Left hindlimb (tissue), 1 donor: ENCODE measurements at regions not wholly inside any gene's neighbourhood (a gene's known extent, or its start where the extent isn't known, plus 50 kb on each side); places are given as distances from the start of the nearest gene placed in this dataset.
A peak's percentile ranks its signal among the peaks of the same experiment; 100 is the strongest.
"Not testable (repeated sequence)": the region's sequence is repeated elsewhere in the genome, so short reads cannot be mapped to it uniquely, and the experiment has no call there.

Experiments
- DNase-seq: peaks from one replicate; pipeline ENCODE4 v3.0.0-alpha.2; 2018

DNA sequence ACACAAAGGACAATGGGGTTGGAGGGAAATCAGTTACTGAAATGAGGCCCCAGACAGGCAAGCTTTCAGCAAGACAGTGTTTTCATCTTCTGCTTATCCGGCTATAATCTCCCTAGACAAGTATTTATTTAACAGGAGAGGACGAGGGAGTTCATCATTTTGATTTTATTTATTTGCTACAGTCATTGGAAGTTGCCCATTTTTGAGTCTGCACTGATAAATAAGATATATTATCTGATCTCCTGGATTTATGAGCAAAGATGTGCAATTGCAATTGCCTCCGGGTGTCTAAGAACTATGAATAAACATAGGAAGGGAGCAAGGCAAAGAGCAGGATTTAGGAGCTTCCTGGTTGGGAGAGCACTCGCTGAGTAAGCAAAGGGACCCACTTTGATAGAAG lies 263.2 kb upstream of the EDA2R start:
- DNase-seq: no peak

- DNase-seq: no peak
Observed at GRCh38 chrX:66900886-66901285, 262.0 kb upstream of the EDA2R start.

- DNase-seq: no peak
Observed at GRCh38 chrX:66892004-66892403, 253.1 kb upstream of the EDA2R start.

DNA sequence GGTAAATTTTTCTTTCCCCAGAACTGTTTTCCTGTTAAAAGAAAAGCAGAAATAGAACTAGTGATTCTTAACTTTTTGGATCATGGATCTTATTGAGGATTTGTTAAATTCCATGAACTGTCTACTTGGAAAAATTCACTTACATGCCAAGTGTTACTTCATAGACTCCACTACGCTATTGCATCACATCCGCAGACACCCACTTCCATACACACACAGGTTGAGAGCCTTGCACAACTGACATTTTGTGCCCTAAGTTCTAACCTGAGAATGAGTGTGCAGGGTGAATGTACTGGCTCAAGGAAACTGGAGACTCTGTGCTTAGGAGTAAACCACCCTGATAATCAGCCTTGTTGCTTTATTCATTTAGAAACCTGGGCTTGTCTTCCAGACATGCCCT lies 250.5 kb upstream of the EDA2R start:
- no peak for DNase-seq

- no peak for DNase-seq
Observed at GRCh38 chrX:66882101-66882500, 243.2 kb upstream of the EDA2R start.

- DNase-seq: no peak
Observed at GRCh38 chrX:66876776-66877175, 237.9 kb upstream of the EDA2R start.

GRCh38 chrX:66872771-66873170 lies 233.9 kb upstream of the EDA2R start:
- no peak for DNase-seq

DNA sequence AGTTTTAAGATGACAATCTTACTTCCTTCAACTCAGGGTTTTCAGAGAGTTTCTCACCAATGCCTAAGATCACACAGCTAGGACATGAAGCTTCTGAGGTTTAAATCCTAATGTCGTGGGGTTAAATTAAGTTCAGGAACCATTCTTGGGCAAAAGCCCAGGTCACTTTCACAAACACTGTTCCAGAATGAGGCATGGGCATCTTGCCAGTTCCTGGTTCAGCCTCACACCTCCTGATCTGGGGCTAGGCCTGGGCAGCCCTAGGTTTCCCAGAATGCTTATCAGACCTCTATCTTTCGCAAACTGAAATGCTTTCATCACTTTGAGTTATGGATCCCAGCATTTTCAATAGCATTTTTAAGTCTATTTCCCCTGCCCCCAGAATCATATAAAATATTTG lies 224.8 kb upstream of the EDA2R start:
- DNase-seq: no peak

DNA sequence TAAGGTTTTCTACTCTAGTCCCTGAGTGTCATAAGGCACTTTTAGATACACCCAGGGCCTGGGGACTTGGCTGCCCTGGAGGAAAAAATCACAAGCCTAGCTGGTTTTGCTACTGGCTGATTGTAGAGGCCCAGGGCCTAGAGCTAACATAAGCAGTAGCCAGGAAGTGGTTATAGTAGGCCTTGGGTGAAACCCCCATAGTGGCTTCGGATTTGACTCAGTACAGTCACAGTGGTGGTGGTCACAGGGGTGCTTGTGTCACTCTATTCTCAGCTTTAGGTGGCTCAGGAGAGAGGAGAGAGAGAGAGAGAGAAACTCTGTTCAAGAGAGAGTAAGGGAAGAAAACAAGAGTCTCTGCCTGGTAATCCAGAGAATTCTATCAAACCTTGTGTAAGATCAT lies 194.5 kb upstream of the EDA2R start:
- DNase-seq: no peak

- no peak for DNase-seq
Observed at GRCh38 chrX:66815227-66815626, 176.3 kb upstream of the EDA2R start.

DNA sequence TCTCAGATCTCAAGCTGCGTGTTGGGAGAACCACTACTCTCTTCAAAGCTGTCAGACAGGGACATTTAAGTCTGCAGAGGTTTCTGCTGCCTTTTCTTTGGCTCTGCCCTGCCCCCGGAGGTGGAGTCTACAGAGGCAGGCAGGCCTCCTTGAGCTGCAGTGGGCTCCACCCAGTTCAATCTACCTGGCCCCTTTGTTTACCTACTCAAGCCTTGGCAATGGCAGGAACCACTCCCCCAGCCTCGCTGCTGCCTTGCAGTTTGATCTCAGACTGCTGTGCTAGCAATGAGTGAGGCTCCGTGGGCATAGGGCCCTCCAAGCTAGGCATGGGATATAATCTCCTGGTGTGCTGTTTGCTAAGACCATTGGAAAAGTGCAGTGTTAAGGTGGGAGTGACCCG lies 155.6 kb upstream of the EDA2R start:
- not testable (repeated sequence) for DNase-seq

DNA sequence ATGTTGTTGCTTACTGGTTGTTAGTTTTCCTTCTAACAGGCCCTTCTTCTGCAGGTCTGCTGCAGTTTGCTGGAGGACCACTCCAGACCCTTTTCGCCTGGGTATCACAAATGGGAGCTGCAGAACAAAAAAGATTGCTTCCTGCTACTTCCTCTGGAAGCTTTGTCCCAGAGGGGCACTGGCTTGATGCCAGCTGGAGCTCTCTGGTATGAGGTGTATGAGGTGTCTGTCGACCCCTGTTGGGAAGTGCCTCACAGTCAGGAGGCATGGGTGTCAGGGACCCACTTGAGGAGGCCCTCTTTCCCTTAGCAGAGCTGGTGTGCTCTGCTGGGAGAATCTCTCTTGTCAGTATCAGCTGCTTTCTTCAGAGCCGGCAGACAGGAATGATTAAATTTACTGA lies 127.4 kb upstream of the EDA2R start:
- DNase-seq: no peak

- DNase-seq: no peak
Observed at GRCh38 chrX:66760651-66761050, 121.8 kb upstream of the EDA2R start.

GRCh38 chrX:66756717-66757116 lies 117.8 kb upstream of the EDA2R start:
- DNase-seq: no peak

GRCh38 chrX:66751136-66751782 lies 112.4 kb upstream of the EDA2R start:
- no peak for DNase-seq

GRCh38 chrX:66744519-66744918 lies 105.6 kb upstream of the EDA2R start:
- not testable (repeated sequence) for DNase-seq

GRCh38 chrX:66731398-66731797 lies 92.5 kb upstream of the EDA2R start:
- DNase-seq: no peak

DNA sequence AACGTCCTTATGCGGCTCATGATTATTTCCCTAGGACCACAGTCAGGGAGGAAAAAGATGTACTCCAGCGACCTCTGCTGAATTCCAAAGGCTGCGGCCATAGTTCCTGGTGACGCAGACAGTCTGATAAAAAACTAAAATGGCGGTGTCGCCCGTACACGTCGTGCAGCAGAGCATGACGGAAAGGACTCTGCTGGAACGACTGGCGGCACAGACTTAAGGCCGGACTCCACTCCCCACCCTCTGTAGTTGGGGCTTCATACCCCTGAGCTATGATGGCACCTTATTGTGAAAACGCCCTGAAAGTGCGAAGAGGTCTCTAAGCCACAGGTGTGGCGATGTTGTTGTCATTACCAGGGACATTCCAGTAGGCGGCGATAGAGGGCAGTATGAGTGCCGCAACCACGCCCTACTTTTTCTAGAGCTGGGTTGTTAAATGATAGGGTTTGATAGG lies 90.0 kb upstream of the EDA2R start:
- peak; percentile 37 for DNase-seq

DNA sequence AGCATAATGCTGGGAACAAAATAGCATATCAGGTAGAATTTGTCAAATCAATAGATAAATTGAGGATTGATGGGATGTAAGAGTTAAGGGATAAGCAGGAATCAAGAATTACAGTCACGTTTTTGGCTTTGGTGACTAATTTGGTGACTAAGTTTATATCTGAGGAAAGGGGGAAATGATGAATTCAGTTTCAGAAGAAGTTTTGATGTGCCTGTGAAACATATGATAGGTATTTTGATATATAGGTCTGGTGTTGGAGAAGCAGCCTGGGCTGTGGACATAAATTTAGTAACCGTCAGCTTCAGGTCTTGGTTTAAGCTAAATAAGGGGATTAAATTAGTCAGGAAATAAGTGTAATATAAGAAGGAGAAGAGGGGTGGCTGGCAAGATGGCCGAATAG lies 79.0 kb upstream of the EDA2R start:
- DNase-seq: no peak

DNA sequence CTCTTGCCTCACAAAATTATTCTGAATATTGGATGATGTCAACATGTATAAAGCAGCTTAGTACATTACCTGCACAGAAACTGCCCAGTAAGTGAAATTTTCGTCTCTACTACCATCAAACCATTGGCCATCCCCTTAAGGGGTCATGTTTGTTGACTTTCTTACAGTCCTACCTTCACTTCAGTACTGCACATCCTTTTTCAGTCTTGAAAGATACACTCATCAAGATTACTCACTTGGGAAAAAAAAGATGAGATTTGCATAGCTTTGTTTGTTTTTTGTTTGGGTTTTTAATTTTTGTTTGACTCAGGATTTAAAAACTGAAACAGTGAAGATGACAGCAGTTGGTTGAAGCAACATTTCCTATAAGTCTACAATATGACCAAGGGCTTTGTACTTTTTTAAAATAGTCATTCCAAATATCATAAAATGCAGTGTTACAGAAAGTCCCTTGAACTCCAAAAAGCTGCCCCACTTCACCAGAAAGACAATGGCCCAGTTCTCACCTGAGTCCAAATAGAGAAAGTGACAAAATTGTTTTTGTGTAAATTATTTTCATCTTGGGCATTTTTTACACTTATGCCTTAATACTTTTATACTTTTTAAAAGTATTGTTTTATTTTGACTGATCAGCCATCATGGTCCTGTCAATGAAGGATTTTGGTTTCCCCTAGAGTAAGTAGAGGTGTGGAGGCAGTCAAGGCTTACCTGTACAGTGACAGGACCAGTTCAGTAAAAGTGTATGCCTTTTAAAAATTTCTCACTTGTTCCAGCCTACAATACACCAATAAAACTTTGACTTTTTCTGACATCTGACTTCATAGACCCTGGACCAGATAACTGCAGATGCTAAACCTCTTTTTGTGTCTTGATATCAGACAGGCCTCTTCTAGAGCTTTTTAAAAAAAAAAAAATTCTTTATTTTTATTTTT lies 59.7 kb upstream of the EDA2R start:
- no peak for DNase-seq

- DNase-seq: not testable (repeated sequence)
Observed at GRCh38 chrX:66692512-66692911, 53.6 kb upstream of the EDA2R start.
